AML-193 (cell line): ENCODE measurements at regions not wholly inside any gene's neighbourhood (a gene's known extent, or its start where the extent isn't known, plus 50 kb on each side); places are given as distances from the start of the nearest gene placed in this dataset.

Experiments used
- DNase-seq, 2 experiments: peaks; one replicate each; lab custom pipeline; 2025; lab: John Stamatoyannopoulos, UW

- DNase-seq, result no peak
Observed at GRCh38 chr3:178059119-178059518, 477.1 kb upstream of the KCNMB2 start.

- no peak for DNase-seq
Observed at GRCh38 chr3:178059836-178060235, 476.4 kb upstream of the KCNMB2 start.

- DNase-seq, result no peak
Observed at GRCh38 chr3:178060407-178060806, 475.8 kb upstream of the KCNMB2 start.

- no peak for DNase-seq
Observed at GRCh38 chr3:178062126-178062525, 474.1 kb upstream of the KCNMB2 start.

GRCh38 chr3:178063461-178063860 lies 472.8 kb upstream of the KCNMB2 start:
- no peak for DNase-seq

- no peak for DNase-seq
Observed at GRCh38 chr3:178067721-178068120, 468.5 kb upstream of the KCNMB2 start.

- no peak for DNase-seq
Observed at GRCh38 chr3:178072391-178073305, 463.6 kb upstream of the KCNMB2 start.

GRCh38 chr3:178073366-178073765 lies 462.9 kb upstream of the KCNMB2 start:
- DNase-seq, result no peak

GRCh38 chr3:178075344-178075743 lies 460.9 kb upstream of the KCNMB2 start:
- no peak for DNase-seq

- no peak for DNase-seq
Observed at GRCh38 chr3:178078953-178079352, 457.3 kb upstream of the KCNMB2 start.

- DNase-seq, result no peak
Observed at GRCh38 chr3:178079966-178080365, 456.3 kb upstream of the KCNMB2 start.

GRCh38 chr3:178082326-178082906 lies 453.8 kb upstream of the KCNMB2 start:
- DNase-seq, result no peak

GRCh38 chr3:178083906-178084866 lies 452.1 kb upstream of the KCNMB2 start:
- DNase-seq, result peak in 1 of 2 experiments; percentile 1

GRCh38 chr3:178084938-178085816 lies 451.1 kb upstream of the KCNMB2 start:
- no peak for DNase-seq

GRCh38 chr3:178085817-178086123 lies 450.5 kb upstream of the KCNMB2 start:
- DNase-seq, result no peak

- no peak for DNase-seq
Observed at GRCh38 chr3:178086144-178086825, 450.0 kb upstream of the KCNMB2 start.

- DNase-seq, result no peak
Observed at GRCh38 chr3:178087376-178087775, 448.9 kb upstream of the KCNMB2 start.

- DNase-seq, result no peak
Observed at GRCh38 chr3:178088963-178089362, 447.3 kb upstream of the KCNMB2 start.

- no peak for DNase-seq
Observed at GRCh38 chr3:178090899-178091298, 445.3 kb upstream of the KCNMB2 start.

- DNase-seq, result no peak
Observed at GRCh38 chr3:178095522-178095921, 440.7 kb upstream of the KCNMB2 start.

GRCh38 chr3:178096955-178097354 lies 439.3 kb upstream of the KCNMB2 start:
- no peak for DNase-seq
